KG1 (cell line): ENCODE measurements at regions not wholly inside any gene's neighbourhood (a gene's known extent, or its start where the extent isn't known, plus 50 kb on each side); places are given as distances from the start of the nearest gene placed in this dataset.

Source experiments
- DNase-seq: peaks from one replicate; lab custom pipeline; 2025; lab: John Stamatoyannopoulos, UW

DNA sequence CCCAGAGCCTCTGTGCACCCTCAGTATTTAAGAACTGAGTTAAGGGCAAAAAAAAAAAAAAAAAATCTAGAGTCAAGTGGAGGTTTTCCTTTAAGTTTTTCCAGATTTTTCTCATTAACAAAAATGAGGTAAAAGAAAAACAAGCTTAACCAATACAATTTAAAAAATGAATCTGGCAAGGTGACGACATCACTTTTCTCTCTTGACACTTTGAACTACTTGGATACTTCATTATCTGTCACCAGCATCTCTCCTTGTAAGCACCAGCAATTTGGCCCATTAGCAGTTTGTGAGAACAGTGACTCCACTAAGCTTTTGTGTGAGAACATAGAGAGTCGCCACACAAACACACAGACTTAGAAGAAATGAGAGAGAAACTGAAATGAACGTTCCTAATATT, 345.7 kb upstream of the SLC30A5 start:
- DNase-seq = no peak

DNA sequence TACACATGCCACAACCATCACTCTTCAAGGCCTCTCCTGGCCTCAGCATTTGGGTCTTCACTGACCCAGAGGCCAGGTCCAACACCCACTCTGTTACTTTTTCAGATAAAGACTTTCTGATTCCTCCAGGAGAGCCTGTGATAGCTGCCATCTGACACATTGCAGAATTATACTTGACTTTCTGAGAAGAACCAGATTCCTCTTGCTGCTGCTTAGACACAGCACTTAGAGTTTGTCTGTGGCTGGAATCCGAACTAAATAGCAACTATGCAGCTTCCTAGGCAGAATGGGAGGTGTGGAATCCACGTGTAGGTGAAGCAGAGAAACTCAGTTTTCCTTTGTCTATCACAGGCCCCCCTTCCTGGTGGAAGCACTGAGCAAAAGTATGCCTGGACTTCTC, 344.7 kb upstream of the SLC30A5 start:
- no peak for DNase-seq

DNA sequence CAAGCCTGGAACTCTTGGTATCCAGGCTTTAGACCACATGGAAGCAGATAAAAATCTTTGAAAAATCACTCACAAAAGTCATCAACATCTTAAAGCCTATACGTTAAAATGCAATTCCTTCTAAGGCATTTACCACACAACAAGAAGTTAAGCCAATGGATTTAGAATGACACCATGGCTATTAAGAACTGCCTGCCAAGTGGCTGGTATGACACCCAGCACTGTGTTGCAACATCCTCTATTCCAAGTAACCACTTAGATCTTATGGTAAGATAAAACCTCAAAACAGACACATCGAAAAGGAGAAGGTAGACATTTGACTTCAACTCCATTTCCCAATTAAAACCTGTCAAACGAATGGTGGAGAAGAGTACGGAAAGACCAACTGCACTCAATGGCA, 344.2 kb upstream of the SLC30A5 start:
- peak; percentile 18 for DNase-seq

DNA sequence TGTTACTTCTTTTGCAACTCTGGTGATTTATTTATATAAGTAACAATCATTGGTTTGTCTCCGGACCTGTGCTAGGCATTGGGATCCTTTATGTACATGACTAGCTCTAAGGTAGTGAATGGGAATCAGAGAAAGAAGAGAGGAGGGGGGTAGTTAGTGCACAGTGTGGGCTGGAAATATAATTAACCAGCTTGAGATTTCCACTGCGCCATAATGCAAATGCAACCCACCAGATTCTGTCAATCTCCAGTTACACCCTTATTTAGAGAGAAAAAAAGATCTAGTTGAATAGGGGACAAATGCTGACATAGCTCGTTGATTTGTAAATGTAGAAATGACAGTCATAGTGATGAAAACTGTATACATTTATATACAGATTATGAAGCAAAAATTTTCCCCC, 342.2 kb upstream of the SLC30A5 start:
- no peak for DNase-seq

DNA sequence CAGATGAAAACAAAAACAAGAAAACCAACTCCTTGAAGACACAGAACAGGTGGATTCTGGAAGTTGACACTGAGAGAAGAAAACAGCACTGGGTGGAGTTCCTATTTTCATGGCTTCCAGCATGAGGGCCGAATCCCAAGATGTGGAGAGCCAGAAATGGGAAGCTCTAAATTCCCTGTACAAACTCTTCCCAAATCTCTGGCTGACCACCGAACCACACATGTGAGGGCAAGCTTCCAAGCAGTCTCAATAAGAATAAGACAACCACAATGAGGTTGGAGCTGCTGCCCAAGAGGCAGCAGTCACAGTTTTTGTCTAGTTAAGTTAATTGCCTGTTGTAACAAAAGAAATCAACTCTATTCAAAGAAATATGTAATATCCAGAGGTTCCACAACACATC, 339.3 kb upstream of the SLC30A5 start:
- no peak for DNase-seq

DNA sequence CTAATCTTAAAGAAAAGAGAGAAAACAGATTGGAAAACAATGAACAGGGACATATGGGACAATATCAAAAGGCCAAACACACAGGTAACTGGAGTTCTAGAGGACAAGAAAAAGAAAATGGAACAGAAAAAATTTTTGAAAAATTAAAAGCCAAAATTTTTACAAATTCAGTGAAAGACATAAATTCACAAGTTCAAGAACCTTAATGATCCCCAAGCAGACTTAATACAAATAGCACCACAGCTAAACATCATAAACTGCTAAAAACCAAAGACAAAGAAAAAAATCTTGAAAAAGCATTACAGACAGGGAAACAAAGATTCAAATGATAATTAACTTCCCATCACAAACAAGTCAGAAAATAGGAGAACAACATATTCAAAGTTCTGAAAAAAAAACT, 338.5 kb upstream of the SLC30A5 start:
- DNase-seq = no peak

DNA sequence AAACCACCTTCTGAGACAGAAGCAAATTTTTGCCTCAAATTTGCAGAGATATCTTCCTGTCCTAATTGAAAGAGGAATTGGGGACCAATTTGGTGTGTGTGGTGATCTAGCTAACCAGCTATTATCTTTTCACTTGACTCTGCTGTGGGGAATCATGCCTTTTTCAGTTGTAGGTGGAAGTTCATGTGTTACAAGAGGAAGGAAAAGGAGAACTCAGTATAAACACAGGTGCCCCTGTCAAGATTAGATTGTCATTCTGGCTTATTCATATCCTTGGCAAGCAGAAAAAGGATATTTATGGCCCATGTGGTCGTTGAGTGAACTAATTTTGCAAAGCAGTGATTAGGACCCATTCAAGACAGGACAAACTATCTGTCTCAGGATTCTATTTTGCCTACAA, 336.8 kb upstream of the SLC30A5 start:
- DNase-seq = peak; percentile 6

DNA sequence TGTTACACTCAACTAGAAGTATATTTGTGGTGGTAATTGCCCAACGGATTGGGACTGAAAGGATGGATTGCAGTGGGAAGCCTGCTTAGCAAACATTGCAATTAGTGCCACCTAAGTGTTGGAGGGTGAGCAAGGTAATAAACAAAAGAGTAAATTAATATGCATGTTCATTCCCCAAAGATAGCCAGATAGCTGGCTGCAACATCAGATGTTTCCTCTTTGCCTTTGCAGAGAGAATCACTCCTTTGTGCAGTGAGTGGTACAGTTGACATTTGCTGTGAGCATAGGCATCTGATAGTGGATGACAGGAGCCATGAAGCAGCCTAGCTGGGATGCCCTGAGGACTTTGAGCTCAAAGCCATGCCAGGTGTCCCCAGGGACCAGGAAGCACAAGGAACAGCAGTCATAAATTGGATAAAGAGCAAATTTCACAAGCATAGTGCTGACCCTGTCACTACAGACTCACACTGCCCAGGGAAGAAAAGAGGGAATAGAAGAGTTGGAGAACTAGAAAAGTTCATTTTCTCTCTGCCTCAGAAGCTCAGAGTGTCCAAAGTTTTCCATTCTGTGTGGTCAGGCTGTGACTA, 336.1 kb upstream of the SLC30A5 start:
- DNase-seq = no peak

DNA sequence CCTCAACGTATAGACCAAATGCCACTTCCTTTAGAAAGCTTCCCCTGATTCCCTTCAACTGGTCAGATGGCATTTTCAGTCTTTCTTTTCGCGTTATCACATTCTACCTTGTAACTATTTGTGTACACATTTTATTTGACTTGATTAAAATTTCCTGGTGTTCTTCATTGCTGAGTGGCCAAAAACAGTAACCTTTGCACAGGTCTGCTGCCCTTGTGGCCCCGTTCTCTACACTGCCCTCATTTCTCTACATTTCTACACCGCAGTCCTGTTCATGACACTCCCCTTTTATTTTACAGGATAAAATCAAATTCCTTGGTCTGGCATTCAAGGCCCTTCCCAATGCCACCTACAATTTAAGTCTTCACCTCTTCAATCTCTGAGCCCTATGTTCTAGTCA, 334.2 kb upstream of the SLC30A5 start:
- DNase-seq = no peak

DNA sequence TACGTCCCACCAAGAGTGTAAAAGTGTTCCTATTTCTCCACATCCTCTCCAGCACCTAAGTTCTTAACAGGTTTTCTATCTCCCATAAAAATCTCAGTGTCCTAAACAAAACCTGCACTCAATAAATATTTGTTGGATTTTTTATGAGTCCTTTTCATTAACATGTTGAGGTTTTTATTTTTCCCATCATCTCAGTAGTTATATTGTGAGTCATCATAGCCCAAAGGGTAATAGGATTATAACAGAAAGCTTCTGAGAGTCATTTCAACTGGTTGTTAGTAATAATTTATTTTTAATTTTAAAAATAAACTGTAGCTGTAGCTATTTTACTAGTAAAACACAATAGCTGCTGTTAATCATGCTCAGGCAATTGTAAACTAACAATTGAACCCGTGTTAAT, 331.6 kb upstream of the SLC30A5 start:
- no peak for DNase-seq

DNA sequence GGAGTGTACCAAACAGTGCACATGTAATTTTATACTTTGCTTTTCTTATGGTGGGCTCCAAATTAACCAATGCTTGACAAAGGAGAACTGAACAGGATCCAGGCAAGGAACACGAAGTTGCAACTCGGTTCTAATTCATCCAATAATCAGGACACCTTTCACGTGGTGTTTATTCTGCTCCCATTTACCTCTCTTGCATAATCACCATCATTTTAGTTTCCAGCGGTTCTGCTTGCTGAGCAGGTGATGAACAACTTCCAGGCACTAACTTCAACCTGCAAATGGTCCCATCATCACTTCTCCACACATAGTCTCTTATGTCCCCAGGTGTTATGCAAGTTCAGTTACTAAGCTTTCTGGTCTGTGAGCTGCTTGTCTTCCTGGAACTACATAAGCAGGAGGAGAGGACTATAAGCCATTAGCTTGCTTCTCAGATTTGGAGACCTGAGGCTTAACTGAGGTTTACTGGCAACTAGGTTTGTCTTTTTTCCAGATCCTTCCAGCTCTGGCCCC, 326.8 kb upstream of the SLC30A5 start:
- DNase-seq = no peak

DNA sequence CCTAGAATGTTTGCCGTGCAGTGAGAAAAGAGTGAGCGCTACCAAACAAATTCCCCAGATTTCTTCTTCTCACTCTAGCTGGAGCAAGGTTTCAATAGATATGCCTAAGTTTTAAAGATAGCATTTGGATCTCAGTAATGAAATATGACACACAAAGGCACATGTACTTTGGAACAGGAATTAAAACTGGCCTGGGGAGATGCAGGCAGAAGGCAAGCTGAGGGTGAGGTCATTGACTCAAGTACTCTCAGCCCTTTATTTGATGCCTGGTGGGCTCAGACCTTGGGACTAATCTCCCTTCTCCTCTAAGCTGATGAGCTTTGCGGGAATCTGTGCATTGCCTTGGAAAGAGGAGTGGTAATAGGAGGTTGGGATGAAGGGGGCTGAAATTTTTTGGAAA, 323.3 kb upstream of the SLC30A5 start:
- DNase-seq = no peak

DNA sequence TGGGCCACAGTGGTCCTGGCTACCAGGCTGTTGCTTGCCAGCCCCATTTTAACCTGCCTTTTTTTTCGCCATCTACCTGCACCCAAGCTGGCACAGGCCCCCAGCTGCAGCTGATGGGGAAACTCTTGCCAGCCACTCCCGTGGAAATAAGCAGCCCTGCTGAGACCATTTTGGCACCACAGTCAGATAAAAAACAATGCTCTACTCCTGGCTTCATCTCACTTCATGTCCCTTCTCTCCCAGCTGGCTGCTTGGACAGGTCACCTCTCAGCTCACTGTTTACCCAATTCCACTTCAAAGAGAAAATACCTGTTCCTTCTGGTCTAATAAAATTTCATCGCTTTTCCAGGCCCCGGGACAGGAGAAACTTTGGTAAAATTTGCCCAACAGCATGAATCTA, 322.6 kb upstream of the SLC30A5 start:
- no peak for DNase-seq

DNA sequence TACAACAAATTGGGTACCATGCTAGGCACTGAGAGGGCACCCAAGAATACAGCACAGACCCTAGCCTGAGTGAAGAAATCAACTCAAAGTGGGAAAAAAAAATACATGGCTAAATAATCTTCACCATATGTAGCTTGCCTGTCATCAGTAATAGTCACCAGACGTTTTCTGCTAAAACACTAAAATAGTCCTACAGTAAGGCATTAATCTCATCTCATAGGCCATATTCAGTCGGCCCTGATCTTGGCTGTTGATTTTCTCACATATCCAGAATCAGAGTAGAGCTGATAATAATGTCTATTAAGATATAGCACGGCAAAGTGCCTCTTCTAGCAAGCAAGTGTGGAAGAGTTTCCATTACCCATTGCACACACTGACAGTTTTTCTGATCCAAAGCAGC, 322.1 kb upstream of the SLC30A5 start:
- DNase-seq = no peak

DNA sequence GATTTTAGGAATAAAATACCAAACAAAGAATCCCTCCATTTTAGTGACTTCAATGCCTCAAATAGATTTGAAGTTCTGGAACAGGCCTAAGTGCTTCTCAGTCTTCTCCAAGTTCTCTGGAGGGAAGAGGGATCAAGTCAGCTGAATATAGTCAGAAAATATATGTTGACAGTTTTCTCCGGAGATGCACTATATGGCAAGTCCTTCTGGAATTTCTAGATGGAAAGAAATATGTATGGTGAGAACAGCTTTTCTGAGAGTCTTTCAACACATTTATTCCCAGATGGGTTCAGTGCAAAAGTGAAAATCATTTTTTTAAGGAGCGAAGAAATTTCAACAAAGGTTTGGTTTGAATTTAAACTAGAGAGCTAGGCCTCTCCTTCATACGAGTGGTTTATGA, 317.4 kb upstream of the SLC30A5 start:
- no peak for DNase-seq

DNA sequence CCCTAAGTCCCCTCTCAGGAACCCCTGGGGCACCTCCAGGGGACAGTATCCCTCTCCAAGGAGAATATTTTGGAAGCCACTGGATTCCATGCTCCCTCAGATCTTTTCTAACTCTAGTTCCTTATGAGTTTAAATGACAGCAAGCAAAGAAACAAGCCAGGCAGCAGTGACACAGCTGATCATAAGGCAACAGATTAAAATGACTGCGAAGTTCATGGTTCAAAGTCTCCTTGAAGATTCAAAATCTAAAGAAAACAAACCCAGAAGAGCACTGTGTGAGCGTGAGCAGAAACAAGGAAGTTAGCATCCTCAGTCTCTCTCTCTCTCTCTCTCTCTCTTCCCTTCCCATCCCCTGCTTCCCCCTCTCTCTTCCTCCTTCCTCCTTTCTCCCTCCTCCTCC, 316.7 kb upstream of the SLC30A5 start:
- DNase-seq = no peak

DNA sequence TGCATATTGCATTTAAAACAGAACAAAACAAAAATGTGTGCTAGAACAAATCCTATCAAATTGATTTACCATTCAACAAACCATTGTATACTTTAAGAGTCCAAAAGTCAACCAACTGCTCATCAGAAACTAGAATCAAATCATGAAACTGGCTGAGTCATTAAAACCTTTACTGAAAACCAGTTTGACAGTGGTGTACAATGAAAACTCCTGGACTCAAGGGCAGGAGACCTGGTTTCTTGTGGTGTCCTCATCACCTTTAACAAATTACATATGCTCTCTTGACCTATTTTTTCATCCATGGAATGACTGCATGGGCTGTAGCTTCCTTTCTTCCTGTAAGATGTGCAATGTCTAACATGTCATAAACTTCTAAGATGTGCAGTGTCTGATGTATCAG, 315.3 kb upstream of the SLC30A5 start:
- DNase-seq = no peak

DNA sequence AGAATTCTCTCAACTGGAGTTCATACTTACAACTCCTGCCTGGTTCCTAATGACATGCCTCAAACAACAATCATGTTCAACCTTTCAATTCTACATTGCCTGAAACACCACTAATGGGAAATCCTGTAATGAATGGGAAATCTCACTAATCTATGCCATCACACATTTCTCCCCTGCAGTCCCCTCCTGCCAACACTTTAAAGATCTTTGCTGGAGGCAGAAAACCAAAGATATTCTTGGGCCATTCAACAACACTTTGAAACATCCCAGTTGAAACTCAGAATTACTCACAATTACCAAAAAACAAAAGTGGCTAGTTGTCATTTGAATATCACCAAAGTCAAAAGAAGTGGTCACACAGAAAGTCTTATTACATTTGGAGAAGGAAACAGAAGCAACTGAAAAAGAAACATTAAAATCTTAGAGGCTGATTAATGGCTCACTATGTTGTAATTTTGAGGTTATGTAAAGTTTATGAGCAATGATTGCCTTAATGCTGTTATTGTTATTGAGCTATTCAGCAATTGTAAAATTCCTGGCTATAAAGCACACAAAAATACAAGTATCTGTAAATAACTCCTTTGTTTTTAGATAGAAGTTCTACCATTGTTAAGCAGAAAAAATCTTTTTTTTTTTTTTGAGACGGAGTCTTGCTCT, 313.4 kb upstream of the SLC30A5 start:
- DNase-seq = no peak

DNA sequence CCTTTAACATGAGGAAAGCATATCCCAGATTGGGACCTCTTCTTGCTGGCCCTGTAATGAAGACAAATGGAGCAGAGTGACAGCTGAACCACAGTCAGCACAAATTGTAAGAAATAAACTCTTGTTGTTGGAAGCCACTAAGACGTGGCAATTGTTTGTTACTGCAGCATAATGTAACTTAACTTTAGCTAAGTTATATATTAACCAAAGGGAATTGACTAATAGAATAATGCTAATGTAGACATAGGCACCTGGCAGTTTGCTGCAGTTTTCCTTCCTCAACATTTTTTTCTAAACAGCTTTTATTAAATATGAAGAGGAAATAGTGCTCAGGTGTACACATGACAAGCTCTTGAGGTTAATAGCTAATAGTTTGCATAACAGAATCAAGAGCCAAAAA, 300.7 kb upstream of the SLC30A5 start:
- DNase-seq = no peak

DNA sequence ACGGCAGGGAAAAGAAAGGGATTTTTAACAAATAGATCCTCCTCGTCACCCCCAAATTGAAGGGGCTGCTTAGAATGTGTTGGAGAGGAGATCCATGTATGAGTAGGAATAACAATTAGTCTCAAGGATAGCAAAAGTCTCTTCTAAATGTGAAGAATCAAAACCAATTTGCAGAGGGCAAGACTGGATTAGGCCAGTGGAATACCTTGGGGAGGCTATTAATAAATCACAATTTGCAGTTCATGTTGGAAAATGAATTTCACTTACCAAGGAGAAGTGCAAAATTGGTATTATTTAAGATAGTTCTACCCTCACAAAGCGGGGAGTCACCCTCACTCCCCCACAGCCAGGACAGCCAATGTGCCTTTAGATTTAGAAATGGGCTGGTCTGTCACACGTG, 299.8 kb upstream of the SLC30A5 start:
- no peak for DNase-seq

DNA sequence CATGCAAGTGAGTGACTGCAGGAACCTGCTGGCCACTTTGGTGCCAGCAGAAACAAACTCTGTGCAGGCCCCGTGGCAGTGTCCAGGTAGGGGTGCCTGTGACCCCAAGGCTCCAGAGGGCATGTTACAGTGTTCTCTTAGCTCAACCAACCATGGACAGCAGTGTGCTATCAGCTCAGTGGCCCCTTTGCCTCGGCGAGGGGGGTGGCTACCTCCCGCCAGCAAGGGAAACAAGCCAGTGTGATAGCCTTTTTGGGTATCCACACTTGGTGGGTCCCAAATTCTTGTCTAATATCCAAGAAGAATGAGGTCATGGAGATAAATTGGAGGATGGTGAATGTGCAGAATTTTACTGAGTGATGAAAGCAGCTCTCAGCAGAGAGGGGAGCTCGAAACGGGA, 298.6 kb upstream of the SLC30A5 start:
- no peak for DNase-seq

DNA sequence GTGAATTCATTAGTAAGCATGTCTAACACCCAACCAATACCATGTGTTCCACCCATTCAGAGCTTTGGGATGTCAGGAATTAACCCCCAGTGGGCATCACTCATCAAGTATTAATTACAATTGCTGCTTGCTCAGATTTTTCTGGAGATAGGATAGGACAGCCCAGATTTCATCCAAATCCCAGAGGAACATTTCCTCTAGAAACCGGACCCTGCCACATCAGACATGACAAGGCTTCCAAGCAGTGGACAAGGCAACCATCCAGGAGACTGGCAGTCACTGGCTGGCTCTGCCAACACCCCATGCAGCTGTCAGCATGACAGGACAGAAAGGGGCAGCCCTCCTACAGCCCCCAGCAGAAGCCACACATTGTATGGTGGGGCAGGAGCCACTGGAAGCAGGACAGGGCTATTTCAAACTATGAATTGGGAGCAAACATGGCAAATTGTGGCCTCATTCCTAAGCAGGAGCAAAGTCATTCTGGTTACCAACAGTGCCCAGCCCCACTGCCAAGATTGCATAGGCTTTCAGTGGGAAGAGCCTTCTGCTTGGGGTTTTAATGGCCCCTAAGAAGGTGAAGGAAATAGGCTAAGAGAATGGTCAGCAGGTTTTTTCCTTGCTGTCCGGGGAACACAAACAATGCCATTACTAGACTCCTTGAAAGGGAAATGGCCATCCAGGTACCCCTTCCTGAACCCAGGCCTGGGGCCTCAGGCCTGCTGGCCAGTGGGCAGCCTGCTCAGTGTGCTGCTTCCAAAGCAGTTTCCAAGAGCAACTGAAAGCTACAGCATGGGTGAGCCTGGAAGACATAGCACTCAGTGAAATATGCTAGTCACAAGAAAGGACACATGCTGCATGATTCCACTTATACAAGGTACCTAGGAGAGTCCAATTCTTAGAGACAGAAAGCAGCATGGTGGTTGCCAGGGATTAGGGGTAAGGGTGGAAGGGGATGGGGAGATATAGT, 294.7 kb upstream of the SLC30A5 start:
- no peak for DNase-seq

DNA sequence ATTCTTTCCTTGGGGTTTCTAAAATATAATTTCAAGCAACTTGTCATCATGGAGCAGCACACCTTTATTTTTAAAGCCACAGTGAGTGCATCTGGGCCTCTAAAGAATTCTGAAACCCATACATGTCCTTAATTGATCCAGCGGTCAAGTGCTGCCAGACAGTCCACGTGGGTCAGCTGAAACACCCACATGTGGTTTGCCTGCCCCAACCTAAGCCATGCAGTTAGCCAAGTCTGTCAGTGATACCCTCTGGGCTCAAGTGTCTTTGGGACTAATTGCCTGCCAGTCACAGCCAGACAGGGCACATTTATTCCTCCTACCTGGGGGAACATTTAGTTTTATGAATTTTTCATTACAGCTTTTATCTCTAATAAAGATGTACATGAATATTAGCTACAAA, 291.4 kb upstream of the SLC30A5 start:
- DNase-seq = no peak
